HuH-7 (cell line): ENCODE measurements at regions not wholly inside any gene's neighbourhood (a gene's known extent, or its start where the extent isn't known, plus 50 kb on each side); places are given as distances from the start of the nearest gene placed in this dataset.
A peak's percentile ranks its signal among the peaks of the same experiment; 100 is the strongest.
"Not testable (repeated sequence)": the region's sequence is repeated elsewhere in the genome, so short reads cannot be mapped to it uniquely, and the experiment has no call there.

Source experiments
- DNase-seq: peaks from one replicate; pipeline ENCODE4 v3.0.0; 2011; ENCODE audit warnings: low spot score

DNA sequence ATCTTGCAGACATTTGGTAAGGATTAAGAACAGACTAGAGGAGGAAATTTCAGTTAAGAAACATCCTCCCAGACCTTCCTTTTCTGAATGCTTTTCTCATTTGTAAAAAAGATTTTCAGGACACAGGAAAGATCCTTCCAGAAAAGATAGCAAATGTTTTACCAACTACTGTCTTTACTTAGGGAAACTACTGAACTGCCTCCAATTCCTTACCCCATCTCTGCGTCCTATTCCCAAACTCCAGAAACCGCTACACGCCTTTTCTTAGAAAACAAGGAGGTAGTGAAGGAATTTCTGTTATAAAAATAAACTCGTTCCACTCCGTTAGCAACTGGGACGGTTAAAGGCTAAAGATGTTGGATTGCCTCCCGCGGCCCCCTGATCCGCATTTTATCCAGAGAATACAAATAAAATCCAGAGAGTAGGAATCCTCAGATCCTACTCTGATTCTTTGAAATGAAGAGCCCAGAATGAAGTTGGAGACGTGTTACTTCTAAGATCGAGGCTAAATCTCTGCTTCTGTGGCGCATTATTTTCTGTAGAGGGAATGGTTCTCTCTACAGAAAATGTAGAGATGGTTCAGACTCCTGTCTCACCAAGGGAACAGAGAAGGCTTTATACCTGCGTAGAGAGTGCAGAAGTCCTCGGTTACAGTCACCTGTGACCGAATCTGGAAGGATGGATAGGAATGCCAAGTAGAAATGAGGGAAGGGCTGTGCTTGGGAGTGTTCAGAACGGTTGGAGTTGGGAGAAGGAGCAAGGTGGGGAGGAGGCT, 133.0 kb downstream of the GPX5 start:
- DNase-seq, result no peak

DNA sequence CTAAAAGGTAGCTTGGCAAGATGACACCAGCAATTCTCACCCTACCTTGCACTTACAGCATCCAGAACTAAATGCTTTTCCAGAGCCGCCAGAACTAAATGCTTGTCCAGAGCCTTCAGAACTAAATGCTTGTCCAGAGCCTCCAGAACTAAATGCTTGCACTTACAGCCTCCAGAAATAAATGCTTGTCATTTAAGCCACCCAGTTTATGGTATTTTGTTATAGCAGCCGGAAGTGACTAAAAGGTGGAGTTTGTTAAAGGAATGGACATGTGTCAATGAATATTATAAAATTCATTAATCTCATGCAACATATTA, 133.5 kb downstream of the GPX5 start:
- DNase-seq, result no peak

GRCh38 chr6:28661097-28661713, 135.5 kb downstream of the GPX5 start:
- no peak for DNase-seq

DNA sequence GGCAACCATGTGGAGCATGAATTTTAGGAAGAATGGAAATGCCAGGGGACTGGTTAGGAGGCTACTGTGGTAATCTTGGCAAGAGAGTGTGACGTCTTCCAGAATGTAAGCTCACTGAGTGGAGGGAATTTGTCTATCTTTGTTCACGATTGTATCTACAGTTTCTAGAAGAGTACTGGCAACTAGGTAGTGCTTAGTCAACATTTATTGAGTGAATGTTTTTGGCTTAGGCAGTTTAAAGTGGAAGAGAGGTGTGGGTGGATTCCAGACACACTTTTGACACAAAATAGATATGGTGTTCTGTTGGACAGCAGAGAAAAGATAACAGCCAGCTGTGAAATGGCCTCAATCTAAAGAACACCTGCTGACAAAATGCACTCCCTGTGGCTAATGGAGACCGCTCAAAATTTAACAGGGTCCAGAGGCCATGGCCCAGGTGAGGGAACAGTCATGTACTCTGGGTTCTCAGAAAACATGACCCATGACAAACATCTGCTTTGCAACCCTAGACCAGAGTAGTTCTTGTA, 139.3 kb downstream of the GPX5 start:
- no peak for DNase-seq

DNA sequence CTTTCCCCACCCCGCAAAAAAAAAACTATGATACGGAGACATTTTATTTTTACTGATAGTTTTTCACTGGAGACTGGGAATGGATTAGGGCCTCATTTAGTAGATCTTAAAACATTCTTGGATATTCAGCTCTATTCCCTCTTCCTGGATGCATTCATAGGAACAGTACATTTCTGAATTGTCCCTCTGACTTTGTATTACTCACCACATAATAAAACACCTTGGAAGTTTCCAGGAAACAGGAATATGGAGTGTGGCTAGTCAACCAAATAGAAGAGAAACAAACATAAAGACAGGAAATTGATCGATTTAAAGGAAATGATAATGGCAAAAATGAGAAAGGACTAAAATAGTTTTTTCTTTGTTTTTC, 147.7 kb downstream of the GPX5 start:
- no peak for DNase-seq

DNA sequence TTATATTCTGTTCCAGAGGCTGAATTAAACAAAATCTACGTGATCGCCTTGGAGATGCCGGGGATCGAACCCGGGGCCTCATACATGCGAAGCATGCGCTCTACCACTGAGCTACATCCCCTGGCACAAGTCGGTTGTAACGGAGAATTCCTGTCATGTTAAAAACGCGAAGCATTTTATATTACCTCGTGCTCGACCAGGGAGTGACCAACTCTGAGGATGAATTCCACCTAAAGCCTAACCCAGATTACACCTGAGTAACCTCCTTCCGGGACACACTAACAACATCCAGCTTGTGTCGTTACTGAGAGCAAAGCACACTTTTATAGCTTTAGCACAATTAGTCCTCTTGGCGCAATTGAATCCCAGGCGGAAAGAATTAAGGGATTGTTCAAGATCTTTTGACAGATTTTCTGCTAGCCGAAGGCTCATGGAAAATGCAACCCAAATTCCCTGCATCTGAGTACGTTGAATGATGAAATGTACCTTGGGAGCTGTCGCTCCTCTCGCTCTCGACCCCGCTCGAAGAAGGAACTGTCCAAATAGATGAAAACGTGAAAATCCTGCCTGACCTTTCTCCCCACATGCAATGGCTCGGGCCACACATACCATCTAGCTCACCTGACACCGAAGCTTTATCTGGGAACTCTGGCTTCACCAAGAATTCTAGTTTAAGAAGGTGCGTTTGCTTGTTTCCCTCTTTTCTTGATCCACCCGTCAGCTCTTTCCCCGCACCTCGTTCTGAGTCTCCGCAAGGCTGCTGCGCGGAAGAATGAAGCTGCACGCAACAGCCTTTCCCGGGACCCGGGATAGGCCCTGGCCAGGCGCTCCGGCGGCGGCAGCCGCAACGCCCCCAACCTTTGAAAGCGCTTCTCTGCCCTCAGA, 148.3 kb downstream of the GPX5 start:
- DNase-seq, result peak; percentile 42

DNA sequence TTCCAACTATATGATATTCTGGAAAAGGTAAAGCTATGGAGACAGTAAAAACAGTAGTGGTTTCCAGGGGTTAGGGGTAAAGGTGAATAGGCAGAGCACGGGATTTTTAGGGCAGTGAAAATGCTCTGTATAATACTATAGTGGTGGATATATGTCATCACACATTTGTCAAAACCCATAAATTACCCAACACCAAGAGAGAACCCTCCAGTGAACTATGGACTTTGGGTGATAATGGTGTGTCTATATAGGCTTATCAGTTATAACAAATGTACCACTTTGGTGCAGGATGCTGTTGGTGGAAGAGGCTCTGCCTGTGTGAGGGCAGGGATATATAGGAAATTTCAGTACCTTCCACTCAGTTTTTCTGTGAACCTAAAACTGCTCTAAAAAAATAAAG, 149.9 kb downstream of the GPX5 start:
- DNase-seq, result no peak

DNA sequence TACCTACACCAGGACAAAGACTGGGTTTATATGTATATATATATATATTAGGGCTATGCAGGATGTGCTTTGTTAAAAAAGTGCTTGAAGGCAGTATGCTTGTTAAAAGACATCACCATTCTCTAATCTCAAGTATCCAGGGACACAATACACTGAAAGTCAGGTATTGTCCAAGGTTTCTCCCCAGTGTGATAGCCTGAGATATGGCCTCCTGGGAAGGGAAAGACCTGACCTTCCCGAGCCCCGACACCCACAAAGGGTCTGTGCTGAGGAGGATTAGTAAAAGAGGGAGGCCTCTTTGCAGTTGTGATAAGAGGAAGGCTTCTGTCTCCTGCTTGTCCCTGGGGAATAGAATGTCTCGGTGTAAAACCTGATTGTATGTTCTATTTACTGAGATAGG, 156.9 kb downstream of the GPX5 start:
- no peak for DNase-seq

DNA sequence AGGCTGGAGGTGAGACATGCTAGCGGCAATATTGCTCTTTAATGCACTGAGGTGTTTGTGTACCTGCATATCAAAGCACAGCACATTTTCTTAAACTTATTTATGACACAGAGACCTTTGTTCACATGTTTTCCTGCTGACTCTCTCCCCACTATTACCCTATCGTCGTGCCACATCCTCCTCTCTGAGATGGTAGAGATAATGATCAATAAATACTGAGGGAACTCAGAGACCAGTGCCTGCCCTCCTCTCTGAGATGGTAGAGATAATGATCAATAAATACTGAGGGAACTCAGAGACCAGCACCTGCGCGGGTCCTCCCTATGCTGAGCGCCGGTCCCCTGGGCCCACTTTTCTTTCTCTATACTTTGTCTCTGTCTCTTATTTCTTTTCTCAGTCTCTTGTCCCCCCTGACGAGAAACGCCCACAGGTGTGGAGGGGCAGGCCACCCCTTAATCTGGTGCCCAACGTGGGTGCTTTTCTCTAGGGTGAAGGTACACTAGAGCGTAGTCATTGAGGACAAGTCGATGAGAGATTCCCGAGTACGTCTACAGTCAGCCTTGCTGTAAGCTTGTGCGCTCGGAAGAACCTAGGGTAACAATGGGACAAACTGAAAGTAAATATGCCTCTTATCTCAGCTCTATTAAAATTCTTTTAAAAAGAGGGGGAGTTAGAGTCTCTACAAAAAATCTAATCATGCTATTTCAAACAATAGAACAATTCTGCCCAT, 157.4 kb downstream of the GPX5 start:
- not testable (repeated sequence) for DNase-seq

DNA sequence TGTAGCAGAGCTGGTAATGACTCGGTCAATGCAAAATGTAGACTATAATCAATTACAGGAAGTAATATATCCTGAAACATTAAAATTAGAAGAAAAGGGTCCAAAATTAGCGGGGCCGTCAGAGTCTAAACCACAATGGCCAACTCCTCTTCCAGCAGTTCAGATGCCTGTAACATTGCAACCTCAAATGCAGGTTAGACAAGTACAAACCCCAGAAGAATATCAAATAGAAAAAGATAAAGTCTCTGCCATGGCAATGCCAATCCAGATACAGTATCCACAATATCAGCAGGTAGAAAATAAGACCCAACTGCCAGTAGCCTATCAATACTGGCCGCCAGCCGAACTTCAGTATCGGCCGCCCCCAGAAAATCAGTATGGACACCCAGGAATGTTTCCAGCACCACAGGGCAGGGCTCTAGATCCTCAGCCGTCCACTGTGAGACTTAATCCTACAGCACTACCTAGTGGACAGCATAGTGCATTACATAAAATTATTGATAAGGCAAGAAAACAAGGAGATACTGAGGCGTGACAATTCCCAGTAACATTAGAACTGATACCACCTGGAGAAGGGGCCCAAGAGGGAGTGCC, 158.4 kb downstream of the GPX5 start:
- DNase-seq, result peak; percentile 20

DNA sequence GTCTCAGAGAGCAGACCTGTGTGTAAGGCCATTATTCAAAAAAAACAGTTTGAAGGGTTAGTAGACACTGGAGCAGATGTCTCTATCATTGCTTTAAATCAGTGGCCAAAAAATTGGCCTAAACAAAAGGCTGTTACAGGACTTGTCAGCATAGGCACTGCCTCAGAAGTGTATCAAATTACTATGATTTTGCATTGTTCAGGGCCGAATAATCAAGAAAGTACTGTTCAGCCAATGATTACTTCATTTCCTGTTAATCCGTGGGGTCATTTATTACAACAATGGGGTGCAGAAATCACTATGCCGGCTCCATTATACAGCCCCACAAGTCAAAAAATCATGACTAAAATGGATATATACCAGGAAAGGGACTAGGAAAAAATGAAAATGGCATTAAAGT, 160.3 kb downstream of the GPX5 start:
- DNase-seq, result not testable (repeated sequence)

GRCh38 chr6:28686446-28687027, 160.9 kb downstream of the GPX5 start:
- DNase-seq, result not testable (repeated sequence)

DNA sequence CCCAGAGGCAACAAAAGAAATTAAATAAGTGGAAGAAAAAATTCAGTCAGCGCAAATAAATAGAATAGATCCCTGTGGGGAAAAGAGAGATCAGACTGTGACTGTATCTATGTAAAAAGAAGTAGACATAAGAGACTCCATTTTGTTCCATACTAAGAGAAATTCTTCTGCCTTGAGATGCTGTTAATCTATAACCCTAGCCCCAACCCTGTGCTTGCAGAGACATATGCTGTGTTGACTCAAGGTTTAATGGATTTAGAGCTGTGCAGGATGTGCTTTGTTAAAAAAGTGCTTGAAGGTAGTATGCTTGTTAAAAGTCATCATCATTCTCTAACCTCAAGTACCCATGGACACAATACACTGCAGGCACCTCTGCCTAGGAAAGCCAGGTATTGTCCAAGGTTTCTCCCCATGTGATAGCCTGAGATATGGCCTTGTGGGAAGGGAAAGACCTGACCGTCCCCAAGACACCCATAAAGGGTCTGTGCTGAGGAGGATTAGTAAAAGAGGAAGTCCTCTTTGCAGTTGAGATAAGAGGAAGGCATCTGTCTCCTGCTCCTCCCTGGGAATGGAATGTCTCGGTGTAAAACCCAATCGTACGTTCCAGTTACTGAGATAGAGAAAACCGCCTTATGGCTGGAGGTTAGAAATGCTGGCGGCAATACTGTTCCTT, 161.8 kb downstream of the GPX5 start:
- not testable (repeated sequence) for DNase-seq

DNA sequence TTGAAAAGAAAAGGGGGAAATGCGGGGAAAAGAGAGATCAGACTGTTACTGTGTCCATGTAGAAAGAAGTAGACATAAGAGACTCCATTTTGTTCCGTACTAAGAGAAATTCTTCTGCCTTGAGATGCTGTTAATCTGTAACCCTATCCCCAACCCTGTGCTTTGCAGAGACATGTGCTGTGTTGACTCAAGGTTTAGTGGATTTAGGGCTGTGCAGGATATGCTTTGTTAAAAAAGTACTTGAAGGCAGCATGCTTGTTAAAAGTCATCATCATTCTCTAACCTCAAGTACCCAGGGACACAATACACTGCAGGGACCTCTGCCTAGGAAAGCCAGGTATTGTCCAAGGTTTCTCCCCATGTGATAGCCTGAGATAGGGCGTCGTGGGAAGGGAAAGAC, 166.3 kb downstream of the GPX5 start:
- DNase-seq, result not testable (repeated sequence)

DNA sequence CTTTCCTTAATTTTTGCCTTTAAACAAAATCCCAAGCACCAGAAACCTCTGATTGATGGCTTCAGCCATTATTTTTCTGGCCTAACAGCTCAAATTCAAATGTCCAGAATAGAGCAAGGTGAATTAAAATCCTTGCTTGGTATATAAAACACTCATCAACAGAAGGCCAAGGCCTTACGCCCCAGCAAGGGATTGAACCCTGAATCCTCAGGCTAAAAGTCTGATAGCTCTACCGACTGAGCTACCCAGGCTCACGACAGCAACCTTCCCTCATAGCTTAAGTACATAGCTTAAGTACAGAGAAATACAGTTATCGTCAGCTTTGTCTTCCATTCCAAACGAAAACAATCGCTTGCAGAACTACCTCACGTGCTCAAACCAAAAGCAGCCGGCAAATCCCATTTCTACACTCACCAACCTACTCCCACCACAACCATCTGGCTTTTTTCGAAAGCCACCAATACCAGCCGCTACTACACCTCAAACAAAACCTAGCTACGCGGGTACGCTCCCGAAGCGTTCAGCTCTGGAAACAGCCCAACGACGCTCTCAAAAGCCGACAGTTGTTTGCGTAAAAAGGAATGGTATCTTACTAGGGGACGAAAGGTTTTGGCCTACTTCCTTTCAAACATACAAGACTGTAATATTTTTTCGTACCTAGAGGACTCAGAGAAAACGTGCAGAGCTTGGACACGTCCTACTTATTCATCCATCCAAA, 167.5 kb downstream of the GPX5 start:
- DNase-seq, result no peak

DNA sequence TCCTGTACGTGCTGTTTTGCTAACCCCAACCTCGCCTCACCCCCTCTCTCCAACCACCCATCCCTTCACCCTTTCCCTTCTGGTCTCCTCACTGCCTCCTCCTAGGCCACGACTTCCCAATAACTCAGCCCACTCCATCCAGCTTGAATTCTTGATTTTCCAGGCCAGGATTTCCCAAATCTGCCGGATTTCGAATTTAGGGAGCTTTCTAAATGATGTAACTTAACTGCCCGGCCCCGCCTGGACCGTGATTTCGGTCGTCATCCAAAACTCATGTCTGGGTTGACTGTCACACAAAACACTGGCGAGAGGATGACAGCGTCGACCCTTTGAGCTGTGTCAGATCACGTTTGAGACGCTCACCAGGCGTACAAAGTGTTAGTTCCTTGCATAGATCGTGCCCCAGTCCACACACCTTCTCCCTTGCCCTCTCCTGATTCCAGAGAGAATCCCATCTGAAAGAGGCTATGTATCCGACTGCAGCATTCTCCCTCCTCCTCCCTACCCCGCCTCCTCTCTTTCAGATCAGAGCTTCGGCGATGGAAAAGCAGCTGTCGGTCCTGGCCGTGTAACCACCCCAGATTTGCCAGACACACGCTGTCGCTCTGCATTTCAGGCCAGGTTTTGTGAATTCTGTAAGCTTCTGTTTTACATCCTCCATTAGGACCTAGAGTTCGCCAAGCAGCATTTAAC, 168.2 kb downstream of the GPX5 start:
- DNase-seq, result no peak

DNA sequence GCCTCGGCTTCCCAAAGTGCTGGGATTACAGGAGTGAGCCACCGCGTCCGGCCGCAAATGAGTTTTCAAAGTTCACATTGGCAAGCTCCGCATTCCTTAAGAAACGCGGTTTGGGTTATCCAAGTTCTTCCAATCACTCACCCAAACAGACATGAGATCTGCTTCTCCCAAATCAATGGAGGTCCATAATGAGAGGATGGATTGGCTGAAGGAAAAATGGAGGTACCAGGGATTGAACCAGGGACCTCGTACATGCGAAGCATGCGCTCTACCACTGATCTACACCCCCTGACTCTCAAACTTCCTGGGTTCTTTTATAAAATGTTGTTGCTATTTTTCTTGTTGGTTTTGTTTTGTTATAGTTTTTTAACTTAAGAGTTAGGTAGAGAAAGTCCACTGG, 170.0 kb downstream of the GPX5 start:
- DNase-seq, result no peak

DNA sequence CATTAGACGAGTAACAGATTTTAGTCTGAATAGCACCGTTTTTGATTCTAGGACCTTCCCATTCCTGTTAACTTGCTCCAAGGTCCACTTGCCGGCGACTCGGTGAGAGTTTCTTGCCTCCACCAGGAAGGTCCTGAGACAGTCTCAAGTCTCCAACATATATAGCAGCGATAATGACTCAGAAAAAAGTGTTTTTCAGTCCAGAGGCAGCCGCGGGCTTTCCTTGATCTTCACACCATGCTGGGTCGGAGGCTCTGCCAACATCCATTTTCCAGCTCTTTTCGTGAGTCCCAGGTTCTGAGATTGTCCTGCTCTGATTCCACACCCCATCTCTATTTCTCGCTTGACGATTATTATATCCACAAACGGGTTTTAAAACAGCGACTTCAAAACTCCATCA, 170.5 kb downstream of the GPX5 start:
- no peak for DNase-seq

GRCh38 chr6:28696682-28697081, 171.0 kb downstream of the GPX5 start:
- no peak for DNase-seq
